ENCODE measurements at regions not wholly inside any gene's neighbourhood (a gene's known extent, or its start where the extent isn't known, plus 50 kb on each side); places are given as distances from the start of the nearest gene placed in this dataset.

- no peak overlapping the region for H3K4me3 Mint-ChIP-seq
Measured at GRCh38 chr5:109938453-109938852, 248.7 kb downstream of the MAN2A1 start.

More at GRCh38 chr5:109938453-109938852, 248.7 kb downstream of the MAN2A1 start:
- Mint-ChIP-seq H3K9me3 (no peaks in the 10 kb centered on the region), H3K4me1 (peaks cover 3% of the 10 kb centered on the region; the same call in 2 of the 3 replicates), H3K36me3 (ENCODE audit: low read depth) (no peaks in the 10 kb centered on the region; the same call in 2 of the 3 replicates), H3K27me3 (ENCODE audit: insufficient read depth, low read depth, poor library complexity) (no peaks in the 10 kb centered on the region), H3K27ac (no peak overlapping the region)
- TF ChIP-seq STAT1 (IDR thresholded peaks at IDR 0.05; ENCODE audit: unreplicated experiment) = no peak
- TF ChIP-seq EZH2phosphoT487 (IDR thresholded peaks at IDR 0.05; ENCODE audit: unreplicated experiment) = no peak
- no peak for TF ChIP-seq POLR2AphosphoS5 (IDR thresholded peaks at IDR 0.05; ENCODE audit: low read depth)
- TF ChIP-seq EZH2 (IDR thresholded peaks at IDR 0.05; ENCODE audit: low read depth, unreplicated experiment) = no peak
- TF ChIP-seq, protein P1, sequence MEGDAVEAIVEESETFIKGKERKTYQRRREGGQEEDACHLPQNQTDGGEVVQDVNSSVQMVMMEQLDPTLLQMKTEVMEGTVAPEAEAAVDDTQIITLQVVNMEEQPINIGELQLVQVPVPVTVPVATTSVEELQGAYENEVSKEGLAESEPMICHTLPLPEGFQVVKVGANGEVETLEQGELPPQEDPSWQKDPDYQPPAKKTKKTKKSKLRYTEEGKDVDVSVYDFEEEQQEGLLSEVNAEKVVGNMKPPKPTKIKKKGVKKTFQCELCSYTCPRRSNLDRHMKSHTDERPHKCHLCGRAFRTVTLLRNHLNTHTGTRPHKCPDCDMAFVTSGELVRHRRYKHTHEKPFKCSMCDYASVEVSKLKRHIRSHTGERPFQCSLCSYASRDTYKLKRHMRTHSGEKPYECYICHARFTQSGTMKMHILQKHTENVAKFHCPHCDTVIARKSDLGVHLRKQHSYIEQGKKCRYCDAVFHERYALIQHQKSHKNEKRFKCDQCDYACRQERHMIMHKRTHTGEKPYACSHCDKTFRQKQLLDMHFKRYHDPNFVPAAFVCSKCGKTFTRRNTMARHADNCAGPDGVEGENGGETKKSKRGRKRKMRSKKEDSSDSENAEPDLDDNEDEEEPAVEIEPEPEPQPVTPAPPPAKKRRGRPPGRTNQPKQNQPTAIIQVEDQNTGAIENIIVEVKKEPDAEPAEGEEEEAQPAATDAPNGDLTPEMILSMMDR (conservative IDR thresholded peaks at IDR 0.05; ENCODE audit: low read depth in 2 of 2) = no peak
- TF ChIP-seq NANOG (IDR thresholded peaks at IDR 0.05; ENCODE audit: borderline replicate concordance) = no peak
- no peak for TF ChIP-seq ZNF331 (CRISPR knock-in tag; IDR thresholded peaks at IDR 0.05; ENCODE audit: low read depth)
- no peak for TF ChIP-seq REST (IDR thresholded peaks at IDR 0.05; ENCODE audit: unreplicated experiment)
- no peak for TF ChIP-seq ETS1 (IDR thresholded peaks at IDR 0.05)
- TF ChIP-seq CREB1 (CRISPR knock-in tag; IDR thresholded peaks at IDR 0.05; ENCODE audit: low read depth) = no peak
- no peak for TF ChIP-seq JUNB (IDR thresholded peaks at IDR 0.05; ENCODE audit: unreplicated experiment)
- no peak for TF ChIP-seq ZNF114 (CRISPR knock-in tag; IDR thresholded peaks at IDR 0.05)
- no peak for TF ChIP-seq ZNF462 (CRISPR knock-in tag; IDR thresholded peaks at IDR 0.05)
- Histone ChIP-seq H3K4me3 (no peak overlapping the region), H3K4me1 (ENCODE audit: insufficient read depth) (no peaks in the 10 kb centered on the region), H2AFZ (no peak overlapping the region), H3K36me3 (ENCODE audit: insufficient read depth) (no peaks in the 10 kb centered on the region), H3K9me2 (ENCODE audit: insufficient read depth) (no peaks in the 10 kb centered on the region), H3K79me2 (replicated peaks; ENCODE audit: insufficient read depth) (no peaks in the 10 kb centered on the region), H4K20me1 (replicated peaks; ENCODE audit: insufficient read depth) (no peaks in the 10 kb centered on the region), H3K27ac (ENCODE audit: low read depth) (no peak overlapping the region), H3K27me3 (ENCODE audit: insufficient read depth) (no peaks in the 10 kb centered on the region), H3F3A (replicated peaks; ENCODE audit: low read depth) (no peaks in the 10 kb centered on the region), H3K4me2 (no peak overlapping the region)
- ATAC-seq (no peak), DNase-seq (ENCODE audit: low spot score) (no peak)

Data from GM23338 (cell line).